GM10266 (cell line): ENCODE measurements at regions not wholly inside any gene's neighbourhood (a gene's known extent, or its start where the extent isn't known, plus 50 kb on each side); places are given as distances from the start of the nearest gene placed in this dataset.

Experiments used
- DNase-seq: peaks from one replicate; pipeline ENCODE4 v3.0.0; 2012; ENCODE audit errors: extremely low spot score
- CTCF ChIP-seq: IDR thresholded peaks from 2 replicates; pipeline ENCODE4 v1.5.1; 2012; ENCODE audit warnings: mild to moderate bottlenecking, low read depth; ENCODE audit not compliant: control insufficient read depth, insufficient read depth; ENCODE audit errors: missing control alignments

DNA sequence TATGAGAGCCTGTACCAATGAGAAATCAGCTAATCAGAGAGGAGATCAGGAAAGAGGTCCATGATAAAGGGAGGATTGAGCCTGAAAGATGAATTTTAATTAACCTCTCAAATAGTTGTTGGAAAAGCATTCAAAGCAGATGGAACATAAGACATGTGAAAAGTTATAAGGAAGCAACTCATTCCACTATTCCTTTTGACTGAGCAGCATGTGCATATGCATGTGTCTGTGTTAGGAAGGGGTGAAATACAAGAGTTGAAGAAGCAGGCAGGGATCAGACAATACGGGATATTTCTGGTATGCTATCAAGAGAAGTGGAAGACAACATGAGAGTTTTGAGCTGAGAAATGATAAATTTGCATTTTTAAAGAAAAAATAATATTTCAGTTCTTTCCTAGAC is 624.8 kb upstream of the PTCHD4 start:
- no peak for TF ChIP-seq CTCF
- DNase-seq, result no peak

- no peak for DNase-seq
- no peak for TF ChIP-seq CTCF
Measured at GRCh38 chr6:48733581-48733980, 622.6 kb upstream of the PTCHD4 start.

- no peak for TF ChIP-seq CTCF
Measured at GRCh38 chr6:48714699-48715098, 603.7 kb upstream of the PTCHD4 start.

GRCh38 chr6:48714250-48714649 is 603.3 kb upstream of the PTCHD4 start:
- no peak for TF ChIP-seq CTCF
- DNase-seq, result no peak

More at GRCh38 chr6:48714699-48715098, 603.7 kb upstream of the PTCHD4 start:
- no peak for DNase-seq

- TF ChIP-seq CTCF, result no peak
- no peak for DNase-seq
Measured at GRCh38 chr6:48713612-48714011, 602.6 kb upstream of the PTCHD4 start.

GRCh38 chr6:48706310-48706709 is 595.3 kb upstream of the PTCHD4 start:
- DNase-seq, result no peak
- TF ChIP-seq CTCF, result no peak

DNA sequence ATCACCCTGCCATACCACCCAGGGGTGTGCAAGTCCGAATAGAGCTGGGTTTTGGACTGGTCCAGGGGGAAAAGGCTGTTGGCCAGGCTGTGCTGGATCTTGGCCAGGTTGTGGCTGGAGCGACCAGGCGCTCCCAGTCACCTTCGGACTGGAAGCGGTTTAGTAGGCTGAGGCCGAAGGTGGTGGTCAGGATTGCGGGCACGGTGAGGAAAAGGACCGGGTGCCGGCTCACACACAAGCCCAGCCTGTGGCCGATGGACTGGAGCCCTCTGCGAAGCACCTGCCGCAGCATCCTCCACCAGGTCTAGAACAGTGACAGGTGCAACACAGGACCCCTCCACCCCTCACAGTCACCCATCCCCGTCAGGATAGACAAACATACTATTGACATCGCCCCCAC is 590.6 kb upstream of the PTCHD4 start:
- TF ChIP-seq CTCF, result no peak
- DNase-seq, result no peak
